GM21529 (cell line): ENCODE measurements at regions not wholly inside any gene's neighbourhood (a gene's known extent, or its start where the extent isn't known, plus 50 kb on each side); places are given as distances from the start of the nearest gene placed in this dataset.
"Not testable (repeated sequence)": the region's sequence is repeated elsewhere in the genome, so short reads cannot be mapped to it uniquely, and the experiment has no call there.

Source experiments
- ATAC-seq: cut with Tn5 transposase; IDR thresholded peaks from one replicate; pipeline ENCODE4 v1.9.1; 2021; ENCODE audit not compliant: unreplicated experiment

- ATAC-seq = no peak
These were observed 1063.9 kb upstream of the CITED2 start for GRCh38 chr6:140438346-140438735.

DNA sequence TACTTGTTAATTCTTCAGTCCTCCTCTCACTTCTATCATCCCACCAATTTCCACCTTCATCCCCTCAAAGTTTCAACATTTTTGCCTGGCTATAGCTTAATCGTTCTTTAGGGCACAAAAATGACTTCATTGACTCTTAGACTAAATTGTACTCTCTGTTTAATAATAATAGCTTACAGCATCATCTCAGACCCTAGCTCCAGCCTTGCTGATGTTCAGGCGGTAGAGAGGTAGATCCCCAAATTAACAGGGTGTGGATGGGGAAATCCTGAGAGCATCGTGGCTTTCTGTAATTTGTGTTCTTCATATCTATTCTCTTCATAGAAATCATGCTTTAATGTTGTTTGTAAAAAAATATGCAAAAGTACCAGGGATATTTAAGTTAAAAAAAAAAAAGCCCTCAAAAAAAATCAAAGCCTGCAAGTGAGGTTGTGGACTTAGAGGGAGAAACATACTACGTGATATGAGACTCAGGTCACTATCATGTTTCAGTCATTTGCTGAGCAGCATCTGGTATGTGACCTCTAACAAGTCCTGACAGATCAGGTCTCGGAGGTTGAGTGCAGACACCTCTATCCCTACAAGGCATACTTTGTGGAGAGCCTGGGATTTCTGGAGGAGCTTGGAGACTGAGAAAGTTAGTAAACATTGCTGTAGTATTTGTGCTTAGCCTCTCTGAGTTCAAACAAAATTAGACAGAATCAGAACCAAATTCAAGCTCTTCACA, 1063.3 kb upstream of the CITED2 start:
- ATAC-seq = no peak

DNA sequence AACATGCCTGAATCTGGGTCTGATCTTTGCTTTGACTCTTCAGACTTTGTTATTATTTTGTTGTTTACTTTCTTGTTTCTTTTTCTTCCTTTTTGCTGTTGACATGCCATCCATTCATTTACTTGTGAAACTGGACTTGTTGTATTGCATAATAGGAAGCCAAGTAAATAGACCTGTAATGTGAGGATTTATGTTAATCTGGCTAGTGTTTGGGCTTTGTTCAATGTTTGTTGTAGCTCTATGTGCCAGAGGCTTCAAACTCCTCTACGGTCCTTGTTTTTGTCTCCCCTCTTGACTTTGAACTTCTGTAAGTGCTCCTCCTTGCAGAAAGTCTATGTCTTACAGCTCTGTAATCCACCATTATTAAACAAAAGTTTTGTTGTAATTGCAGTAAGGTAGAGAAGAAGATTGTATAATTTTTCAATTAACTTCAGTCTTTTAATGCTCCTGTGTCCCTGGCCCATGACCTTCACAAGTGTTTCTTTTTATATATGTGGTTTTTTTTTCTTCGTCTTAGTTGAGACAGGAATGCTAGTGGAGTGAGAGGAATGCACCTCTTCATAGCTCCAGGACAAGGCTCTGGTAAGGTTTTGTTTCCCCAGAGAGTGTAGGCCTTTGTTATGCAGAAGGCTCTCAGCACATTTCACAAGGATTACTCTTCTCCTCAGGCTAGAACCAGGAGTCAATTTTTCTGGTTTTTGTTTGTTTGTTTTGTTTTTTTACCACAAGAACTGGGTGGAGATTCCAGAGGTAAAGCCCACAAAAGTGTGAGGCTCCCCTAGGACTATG, 1061.8 kb upstream of the CITED2 start:
- no peak for ATAC-seq

- no peak for ATAC-seq
These were observed 1060.3 kb upstream of the CITED2 start for GRCh38 chr6:140434761-140435160.

DNA sequence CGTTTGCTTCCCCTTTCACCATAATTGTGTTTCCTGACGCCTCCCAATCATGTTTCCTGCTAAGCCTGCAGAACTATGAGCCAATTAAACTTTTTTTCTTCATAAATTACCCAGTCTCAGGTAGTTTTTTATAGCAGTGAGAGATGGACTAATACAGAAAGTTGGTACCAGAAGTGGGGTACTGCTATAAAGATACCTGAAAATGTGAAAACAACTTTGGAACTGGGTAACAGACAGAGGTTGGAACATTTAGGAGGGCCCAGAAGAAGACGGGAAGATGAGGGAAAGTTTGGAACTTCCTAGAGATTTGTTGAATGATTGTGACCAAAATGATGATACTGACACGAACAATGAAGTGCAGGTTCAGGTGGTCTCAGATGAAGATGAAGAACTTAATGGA, 1058.6 kb upstream of the CITED2 start:
- ATAC-seq = no peak

DNA sequence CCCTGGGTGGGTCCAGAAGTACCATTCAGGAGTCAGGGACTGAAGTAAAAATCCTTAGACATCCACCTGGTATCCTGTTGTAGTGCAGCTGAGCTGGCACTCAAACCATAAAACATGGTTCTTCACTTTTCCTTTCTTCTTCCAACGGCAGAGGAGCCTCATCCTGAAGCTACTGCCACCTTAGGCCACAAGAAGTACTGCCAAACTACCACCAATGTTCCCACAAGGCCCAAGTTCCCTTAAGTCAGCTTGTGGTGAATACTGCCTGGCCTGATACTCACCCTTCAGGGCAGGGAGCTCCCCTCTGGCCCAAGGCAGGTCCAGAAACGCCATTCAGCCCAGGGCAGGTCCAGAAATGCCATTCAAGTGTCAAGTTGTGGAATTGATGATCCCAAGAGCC, 1053.4 kb upstream of the CITED2 start:
- no peak for ATAC-seq

- no peak for ATAC-seq
These were observed 1040.6 kb upstream of the CITED2 start for GRCh38 chr6:140414966-140415620.

GRCh38 chr6:140403020-140403419, 1028.6 kb upstream of the CITED2 start:
- no peak for ATAC-seq

DNA sequence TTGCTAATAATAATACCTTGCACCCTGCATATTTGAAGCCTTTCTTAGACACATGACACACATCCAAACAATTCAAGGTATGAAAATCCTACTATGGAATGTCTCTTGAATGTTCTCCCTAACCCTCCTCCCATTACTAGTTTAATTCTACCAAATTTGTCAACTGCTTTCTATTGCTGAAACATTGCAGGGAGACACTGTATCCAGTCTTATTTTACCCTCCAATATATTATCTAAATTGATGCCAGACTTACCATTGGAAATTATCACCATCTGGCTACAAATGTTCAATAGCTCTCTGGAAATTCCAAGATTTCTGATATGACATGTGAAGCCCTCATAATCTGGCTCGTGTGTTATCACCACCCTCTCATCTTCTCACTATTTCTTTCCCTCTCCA, 1027.3 kb upstream of the CITED2 start:
- ATAC-seq = no peak

DNA sequence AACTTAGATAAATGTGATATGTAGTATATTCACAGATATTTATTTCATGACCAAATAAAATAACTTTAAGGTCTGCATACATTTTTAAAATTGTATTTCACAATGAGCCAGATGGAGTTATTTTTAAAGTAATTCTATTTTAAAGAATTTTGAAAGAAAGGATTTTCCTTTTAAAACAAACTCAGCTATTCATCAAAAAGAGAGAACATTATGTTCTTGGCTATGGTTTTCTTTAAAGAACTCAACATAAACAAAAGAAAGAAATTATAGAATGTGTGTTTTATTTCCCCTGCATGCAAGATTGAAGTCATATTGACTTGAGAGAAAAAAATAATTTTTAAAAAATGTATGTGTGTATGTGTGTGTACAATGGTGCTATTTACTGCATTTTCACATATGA, 1023.6 kb upstream of the CITED2 start:
- ATAC-seq = no peak

GRCh38 chr6:140397106-140397505, 1022.7 kb upstream of the CITED2 start:
- no peak for ATAC-seq

GRCh38 chr6:140393665-140394540, 1019.5 kb upstream of the CITED2 start:
- no peak for ATAC-seq

DNA sequence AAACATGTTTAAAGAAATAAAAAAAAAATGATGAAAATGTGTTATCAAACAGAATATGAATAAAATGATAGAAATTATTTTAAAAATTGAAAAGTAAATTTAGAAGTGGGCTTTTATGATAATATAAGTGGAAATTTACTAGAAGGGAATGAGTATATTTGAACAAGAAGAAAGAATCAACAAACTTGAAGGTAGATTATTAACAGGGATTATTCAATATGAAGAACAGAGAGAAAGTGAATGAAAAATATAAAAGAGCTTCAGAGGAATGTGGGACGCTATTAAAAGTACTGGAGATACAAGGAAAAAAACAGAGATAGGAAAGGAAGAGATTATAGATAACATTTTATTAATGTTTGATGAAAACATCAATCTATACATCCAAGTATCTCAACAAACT, 1014.4 kb upstream of the CITED2 start:
- no peak for ATAC-seq

GRCh38 chr6:140388192-140388802, 1013.8 kb upstream of the CITED2 start:
- ATAC-seq = no peak

DNA sequence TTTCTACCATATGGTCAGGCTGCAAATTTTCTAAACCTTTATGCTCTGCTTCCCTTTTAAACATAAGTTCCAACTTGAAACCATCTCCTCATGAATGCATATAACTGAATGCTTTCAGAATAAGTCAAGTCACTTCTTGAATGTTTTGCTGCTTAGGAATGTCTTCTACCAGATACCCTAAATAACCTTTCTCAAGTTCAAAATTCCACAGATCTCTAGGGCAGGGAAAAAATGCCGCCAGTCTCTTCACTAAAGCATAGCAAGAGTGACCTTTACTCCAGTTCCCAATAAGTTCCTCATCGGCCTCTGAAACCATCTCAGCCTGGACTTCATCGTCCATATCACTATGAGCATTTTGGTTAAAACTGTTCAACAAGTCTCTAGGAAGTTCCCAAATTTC, 1011.2 kb upstream of the CITED2 start:
- no peak for ATAC-seq

- no peak for ATAC-seq
These were observed 1007.9 kb upstream of the CITED2 start for GRCh38 chr6:140382355-140382754.

DNA sequence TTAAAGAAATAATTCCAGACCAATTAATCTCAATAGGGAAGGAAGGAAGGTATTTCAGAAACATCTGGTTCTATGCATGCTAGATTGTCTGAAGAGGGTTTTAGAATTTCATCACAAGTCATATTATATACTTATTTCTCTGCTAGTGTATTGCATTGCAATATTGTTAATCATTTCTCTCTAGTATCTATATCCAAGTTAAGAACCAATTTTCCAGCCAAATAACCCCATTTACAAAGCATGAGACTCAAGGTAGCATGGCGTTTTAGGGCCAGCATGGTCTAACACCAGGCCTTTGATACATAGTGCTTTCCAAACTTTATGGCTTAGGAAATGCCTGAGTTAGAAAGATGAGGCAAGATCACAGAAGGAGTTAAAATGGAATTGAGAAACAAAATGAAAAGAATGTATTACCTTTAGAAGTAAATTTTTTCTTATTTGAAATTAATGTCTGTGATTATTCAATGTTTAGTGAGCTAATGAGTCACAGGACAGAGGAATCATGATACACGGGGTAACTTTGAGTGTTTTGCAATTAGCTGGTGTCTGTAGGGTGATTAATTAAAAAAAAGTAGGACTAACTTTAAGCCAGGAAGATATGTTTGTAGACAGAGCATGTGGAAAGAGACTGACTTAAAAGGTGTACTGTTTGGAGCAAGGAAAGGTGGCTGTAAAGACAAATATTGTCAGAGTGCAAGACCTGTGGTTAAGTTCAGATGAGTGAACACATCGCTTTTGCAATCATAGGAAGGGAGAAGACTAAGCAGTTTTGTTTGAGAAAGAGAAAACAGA, 1006.2 kb upstream of the CITED2 start:
- no peak for ATAC-seq

- no peak for ATAC-seq
These were observed 1005.5 kb upstream of the CITED2 start for GRCh38 chr6:140379919-140380318.

DNA sequence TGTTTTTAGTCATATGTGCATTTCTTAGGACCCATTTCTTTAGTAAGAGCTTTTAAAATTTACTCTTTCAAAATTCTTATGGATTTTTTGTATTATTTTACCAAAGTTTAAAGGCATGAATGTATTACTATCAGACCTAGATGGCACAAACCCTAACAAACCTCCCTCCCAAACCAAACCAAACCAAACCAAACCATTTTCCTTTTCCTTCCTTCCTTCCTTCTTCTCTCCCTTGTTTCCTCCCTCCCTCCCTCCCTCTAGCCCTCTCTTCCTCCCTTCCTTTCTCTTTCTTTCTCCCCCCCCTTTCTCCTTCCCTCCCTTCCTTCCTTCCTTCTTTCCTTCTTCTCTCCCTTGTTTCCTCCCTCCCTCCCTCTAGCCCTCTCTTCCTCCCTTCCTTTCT, 1001.8 kb upstream of the CITED2 start:
- no peak for ATAC-seq

DNA sequence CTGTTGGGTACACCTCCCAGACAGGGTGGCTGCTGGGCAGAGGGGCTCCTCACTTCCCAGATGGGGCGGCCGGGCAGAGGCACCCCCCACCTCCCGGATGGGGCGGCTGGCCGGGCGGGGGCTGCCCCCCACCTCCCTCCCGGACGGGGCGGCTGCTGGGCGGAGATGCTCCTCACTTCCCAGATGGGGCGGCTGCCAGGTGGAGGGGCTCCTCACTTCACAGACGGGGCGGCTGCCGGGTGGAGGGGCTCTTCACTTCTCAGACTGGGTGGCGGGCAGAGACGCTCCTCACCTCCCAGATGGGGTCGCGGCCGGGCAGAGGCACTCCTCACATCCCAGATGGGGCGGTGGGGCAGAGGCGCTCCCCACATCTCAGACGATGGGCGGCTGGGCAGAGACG, 999.3 kb upstream of the CITED2 start:
- not testable (repeated sequence) for ATAC-seq
